HG02678 (cell line): ENCODE measurements at regions not wholly inside any gene's neighbourhood (a gene's known extent, or its start where the extent isn't known, plus 50 kb on each side); places are given as distances from the start of the nearest gene placed in this dataset.
"Not testable (repeated sequence)": the region's sequence is repeated elsewhere in the genome, so short reads cannot be mapped to it uniquely, and the experiment has no call there.

Experiments
- ATAC-seq: cut with Tn5 transposase; IDR thresholded peaks from one replicate; pipeline ENCODE4 v1.9.1; 2021; ENCODE audit warnings: mild to moderate bottlenecking, moderate library complexity; ENCODE audit not compliant: unreplicated experiment

DNA sequence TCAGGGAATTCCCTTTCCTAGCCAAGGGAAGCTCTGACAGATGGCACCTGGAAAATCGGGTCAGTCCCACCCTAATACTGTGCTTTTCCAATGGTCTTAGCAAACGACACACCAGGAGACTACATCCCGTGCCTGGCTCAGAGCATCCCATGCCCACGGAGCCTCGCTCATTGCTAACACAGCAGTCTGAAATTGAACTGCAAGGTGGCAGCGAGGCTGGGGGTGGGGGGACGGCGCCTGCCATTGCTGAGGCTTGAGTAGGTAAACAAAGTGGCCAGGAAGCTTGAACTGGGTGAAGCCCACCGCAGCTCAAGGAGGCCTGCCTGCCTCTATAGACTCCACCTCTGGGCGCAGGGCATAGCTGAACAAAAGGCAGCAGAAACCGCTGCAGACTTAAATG lies 279.5 kb upstream of the LUZP2 start:
- not testable (repeated sequence) for ATAC-seq

GRCh38 chr11:24225501-24225900 lies 271.4 kb upstream of the LUZP2 start:
- ATAC-seq, result no peak

DNA sequence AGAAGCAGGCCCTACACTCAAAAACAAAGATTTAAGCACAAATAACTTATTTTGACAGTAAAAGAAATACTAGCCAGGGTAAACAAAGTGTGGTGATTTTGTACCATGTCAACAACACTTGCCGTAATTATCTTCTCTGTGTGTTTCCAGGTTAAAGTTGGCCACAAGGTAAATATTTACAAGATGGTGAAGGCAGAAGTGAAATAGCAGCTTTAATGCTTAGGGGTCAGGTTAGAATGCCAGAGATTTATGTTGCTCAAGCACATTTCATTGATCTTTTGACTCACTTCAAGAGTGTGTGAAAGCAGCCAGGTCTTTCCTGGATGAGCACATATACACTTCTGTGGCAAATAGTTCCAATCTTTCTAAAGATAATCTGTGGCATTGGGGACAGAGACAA lies 270.2 kb upstream of the LUZP2 start:
- ATAC-seq, result no peak

DNA sequence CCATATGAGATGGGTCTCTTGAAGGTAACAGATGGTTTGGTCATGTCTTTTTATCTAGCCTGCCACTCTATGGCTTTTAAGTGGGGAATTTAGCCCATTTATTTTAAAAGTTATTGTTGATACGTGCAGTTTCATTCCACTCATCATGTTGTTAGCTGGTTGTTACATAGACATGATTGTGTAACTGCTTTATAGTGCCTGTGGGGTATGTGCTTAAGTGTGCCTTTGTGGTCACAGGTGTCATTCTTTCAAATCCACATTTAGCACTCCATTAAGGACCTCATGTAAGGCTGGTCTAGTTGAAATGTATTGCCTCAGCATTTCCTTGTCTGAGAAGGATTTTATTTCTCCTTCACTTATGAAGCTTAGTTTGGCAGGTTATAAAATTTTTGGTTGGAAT lies 263.8 kb upstream of the LUZP2 start:
- ATAC-seq, result no peak

- no peak for ATAC-seq
These were observed 261.9 kb upstream of the LUZP2 start for GRCh38 chr11:24234822-24235508.

DNA sequence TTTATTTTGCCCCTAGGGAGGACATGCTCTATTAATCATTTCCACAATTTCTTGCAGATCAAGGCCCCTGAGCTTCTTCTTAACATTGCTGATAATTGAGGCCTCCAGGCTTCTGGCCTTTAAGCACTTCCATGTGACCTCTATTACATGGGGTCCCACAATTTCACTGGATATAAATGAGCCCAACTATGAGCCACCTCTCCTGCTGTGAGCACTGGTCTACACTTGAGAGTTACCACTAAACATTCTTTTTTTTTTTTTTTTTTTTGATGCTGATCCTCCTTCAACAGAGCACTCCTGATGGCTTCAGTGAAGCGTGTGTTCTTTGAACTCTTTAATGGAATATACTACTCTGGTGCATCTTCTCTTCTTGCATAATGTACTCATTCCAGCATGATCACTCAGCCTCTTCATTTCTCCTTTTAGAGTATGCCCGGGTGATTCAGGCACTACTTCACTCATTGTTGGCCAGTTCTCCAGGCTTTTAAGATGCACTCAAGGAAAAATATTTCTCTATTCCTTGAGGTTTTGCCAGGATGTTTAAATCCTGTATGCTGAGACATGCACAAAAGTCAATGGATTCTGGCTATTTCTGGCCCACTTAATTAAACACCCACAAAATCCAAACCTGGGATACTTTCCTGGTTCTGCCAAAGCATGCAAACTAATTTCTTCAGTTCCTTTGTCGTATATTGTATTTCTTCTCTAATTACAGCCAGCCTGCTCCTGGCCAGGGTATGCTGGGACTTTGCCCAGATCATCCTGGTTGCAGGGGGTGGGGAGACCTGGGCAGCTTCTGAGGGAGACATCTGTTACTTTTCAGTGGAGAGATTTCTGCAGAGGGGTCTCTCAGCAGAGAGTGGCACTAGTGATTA lies 257.8 kb upstream of the LUZP2 start:
- no peak for ATAC-seq

DNA sequence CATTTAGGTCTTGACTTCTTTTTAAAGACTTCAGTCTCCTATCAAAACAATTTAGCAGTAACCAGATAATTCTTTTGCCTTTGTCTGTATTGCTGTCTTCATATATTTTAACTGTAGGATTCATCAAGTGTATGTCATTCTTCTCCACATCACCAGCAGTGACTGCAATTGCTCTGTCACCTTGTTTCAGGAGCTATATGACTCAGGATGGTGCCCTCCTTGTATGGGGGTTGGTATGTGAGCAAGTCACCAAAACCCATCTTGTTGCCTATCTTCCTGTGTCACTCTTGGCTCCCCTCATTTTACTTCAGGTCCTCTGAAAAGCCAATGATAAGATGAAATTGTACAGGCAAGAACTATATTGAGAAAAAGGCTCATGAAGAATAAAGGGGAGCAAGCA lies 256.9 kb upstream of the LUZP2 start:
- ATAC-seq, result no peak

DNA sequence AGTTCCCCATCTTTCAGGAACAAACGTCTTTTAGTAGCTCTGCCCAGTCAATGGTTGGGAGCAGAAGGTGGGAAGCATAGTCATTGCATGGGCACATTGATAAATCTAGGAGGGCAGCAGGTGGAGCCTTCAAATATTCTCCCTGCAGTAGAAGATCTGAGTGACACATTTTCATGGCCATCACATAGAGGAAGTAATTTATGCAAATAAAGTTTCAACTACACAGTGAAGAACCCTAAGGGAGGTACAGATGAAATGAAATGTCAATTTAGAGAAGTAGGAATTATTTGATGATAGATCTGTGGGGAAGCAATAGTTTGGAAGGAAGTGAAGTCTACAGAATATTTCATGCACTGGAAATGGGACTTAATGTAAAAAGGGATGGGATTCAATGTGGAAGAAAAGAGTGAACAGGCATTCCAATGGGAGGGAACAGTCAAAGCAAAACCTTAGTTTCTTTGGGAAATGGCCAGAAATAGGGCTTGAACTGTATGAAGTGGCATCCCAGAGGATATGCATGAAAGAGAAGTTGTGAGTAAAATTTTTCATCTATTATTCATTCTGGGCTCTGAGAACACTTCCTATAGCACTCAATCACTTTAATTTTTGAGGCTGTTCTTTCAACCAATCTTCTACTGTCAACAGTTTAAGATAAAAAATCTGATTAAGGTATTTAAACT lies 256.2 kb upstream of the LUZP2 start:
- no peak for ATAC-seq

DNA sequence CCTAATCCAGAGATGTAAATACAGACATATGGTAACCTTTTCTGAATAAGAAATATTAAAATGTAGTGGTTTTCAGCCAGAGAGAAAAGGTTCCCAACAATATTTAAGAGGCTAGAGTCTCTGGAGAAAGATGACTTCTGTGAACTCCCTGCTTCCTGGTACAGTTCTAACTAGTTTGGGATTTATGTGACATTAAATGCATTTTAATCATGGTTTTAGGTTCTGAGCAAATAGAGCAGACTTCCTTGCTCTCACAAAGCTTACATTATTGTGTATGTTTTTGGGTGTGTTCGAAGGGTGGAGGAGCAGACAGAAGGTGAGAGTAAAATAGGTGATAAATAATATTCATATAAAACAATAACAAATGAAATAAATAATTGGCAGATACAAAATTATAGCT lies 250.1 kb upstream of the LUZP2 start:
- ATAC-seq, result no peak

GRCh38 chr11:24247846-24248245 lies 249.0 kb upstream of the LUZP2 start:
- ATAC-seq, result no peak

- no peak for ATAC-seq
These were observed 246.9 kb upstream of the LUZP2 start for GRCh38 chr11:24249921-24250320.

DNA sequence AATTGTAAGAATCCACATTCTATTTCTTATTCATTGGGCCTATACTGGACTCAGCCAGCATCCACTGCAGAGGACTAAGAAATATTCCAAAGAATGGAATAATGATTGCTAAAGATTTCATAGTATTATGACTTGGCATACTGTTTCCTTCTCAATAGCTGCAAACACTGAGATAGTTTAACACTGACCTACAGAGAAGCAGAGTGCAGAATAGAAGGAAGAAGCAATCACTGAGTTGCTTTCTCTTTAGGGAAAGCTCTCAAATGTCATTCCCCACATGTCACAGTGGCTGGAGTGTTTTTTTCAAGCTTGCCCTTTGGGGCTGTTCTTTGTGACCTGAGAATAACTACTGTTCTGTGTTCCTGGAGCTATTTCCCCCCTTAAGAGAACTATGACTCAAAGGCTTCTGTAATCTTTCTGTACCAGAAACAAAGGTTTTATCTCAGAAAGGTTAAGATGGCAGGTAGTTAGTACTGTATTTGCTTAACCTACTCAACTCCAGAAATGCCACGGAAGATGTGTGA lies 243.6 kb upstream of the LUZP2 start:
- ATAC-seq, result no peak

GRCh38 chr11:24264868-24265267 lies 232.0 kb upstream of the LUZP2 start:
- no peak for ATAC-seq

GRCh38 chr11:24267014-24267413 lies 229.8 kb upstream of the LUZP2 start:
- no peak for ATAC-seq

GRCh38 chr11:24271798-24272197 lies 225.1 kb upstream of the LUZP2 start:
- no peak for ATAC-seq

DNA sequence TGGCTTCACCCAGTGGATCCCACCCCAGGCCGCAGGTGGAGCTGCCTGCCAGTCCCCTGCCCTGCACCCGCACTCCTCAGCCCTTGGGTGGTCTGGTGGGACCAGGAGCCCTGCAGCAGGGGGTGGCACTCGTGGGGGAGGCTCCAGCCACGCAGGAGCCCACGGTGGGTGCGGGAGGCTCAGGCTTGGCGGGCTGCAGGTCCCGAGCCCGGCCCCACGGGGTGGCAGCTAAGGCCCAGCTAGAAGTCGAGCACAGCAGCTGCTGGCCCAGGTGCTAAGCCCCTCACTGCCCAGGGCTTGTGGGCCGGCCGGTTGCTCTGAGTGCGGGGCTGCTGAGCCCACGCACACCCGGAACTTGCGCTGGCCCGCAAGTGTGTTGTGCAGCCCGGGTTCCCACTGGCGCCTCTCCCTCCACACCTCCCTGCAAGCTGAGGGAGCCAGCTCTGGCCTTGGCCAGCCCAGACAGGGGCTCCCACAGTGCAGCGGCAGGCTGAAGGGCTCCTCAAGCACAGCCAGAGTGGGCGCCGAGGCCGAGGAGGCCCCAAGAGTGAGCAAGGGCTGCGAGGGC lies 222.6 kb upstream of the LUZP2 start:
- ATAC-seq, result not testable (repeated sequence)

GRCh38 chr11:24286238-24286637 lies 210.6 kb upstream of the LUZP2 start:
- no peak for ATAC-seq

- no peak for ATAC-seq
These were observed 207.6 kb upstream of the LUZP2 start for GRCh38 chr11:24289301-24289700.

DNA sequence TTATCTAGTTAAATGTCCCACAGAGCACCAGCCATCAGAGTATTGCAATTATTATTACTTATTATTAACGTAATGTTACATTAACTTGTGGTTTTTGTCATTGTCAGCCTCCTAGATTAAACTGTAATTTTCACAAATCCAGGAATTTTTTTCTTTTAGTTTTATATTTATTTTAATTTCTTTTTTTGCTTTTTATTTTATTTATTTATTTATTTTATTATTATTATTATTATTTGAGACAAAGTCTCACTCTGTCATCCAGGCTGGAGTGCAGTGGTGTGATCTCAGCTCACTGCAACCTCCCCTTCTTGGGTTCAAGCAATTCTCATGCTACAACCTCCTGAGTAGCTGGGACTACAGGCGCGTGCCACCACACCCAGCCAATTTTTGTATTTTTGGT lies 202.9 kb upstream of the LUZP2 start:
- ATAC-seq, result no peak

GRCh38 chr11:24295360-24295759 lies 201.5 kb upstream of the LUZP2 start:
- ATAC-seq, result no peak

GRCh38 chr11:24297461-24297860 lies 199.4 kb upstream of the LUZP2 start:
- no peak for ATAC-seq
